HepG2 (cell line): ENCODE measurements at regions not wholly inside any gene's neighbourhood (a gene's known extent, or its start where the extent isn't known, plus 50 kb on each side); places are given as distances from the start of the nearest gene placed in this dataset.

Experiments
- ATAC-seq: fragments of 200-7000 bp; cut with Tn5 transposase; 3 replicates; pipeline ENCODE4 v1.9.1; 2020; ENCODE audit warnings: mild to moderate bottlenecking, moderate library complexity
- BruUV-seq: library from RNA; stranded (reverse); fragments of 400-500 nt; replicated peaks from 2 replicates; lab custom pipeline; 2021; lab: Mats Ljungman, UMichigan
- CTCF ChIA-PET: fragments of 300-600 bp; formaldehyde crosslinking; extraction: SDS; loops from one replicate; lab custom pipeline; 2021; ENCODE audit warnings: low total read pairs, inconsistent platforms, low intra/inter-chr PET ratio; lab: Yijun Ruan, JAX
- POLR2A ChIA-PET: fragments of 350-600 bp; sonication (Branson Sonifier 250); formaldehyde crosslinking; loops from one replicate; lab custom pipeline; 2020; ENCODE audit warnings: antibody characterized with exemption, inconsistent platforms; lab: Yijun Ruan, JAX
- DNase-seq: peaks from one replicate; pipeline ENCODE4 v3.0.0-alpha.2; 2015; ENCODE audit warnings: low spot score
- FAIRE-seq: peaks from 3 replicates; lab custom pipeline; 2011; peaks lifted over from hg19 to GRCh38; lab: Jason Lieb, UNC
- H2AFZ ChIP-seq: one replicate; pipeline ENCODE4 v1.6.1; 2011; ENCODE audit warnings: low read length, inconsistent platforms
- H3K27ac ChIP-seq: fragments of 300-600 bp; 3 replicates; pipeline ENCODE4 v1.8.0; 2011; ENCODE audit warnings: mixed run types, mild to moderate bottlenecking, mixed read lengths, low read length, inconsistent platforms; ENCODE audit not compliant: insufficient read depth; ENCODE audit errors: extremely low read length
- H3K27me3 ChIP-seq, 2 experiments: fragments of 200-600 bp in 1 of 2; 2 replicates in 1 of 2; 3 replicates in 1 of 2; pipeline versions ENCODE4 v1.6.0 to v1.8.0; 2011; ENCODE audit warnings: low read length in 2 of 2, mild to moderate bottlenecking in 2 of 2, moderate library complexity in 2 of 2, inconsistent platforms in 1 of 2; ENCODE audit not compliant: insufficient read depth in 2 of 2, control insufficient read depth in 1 of 2
- H3K36me3 ChIP-seq, 2 experiments: fragments of 200-600 bp in 1 of 2; replicated peaks in 1 of 2; 2 replicates in 1 of 2; 3 replicates in 1 of 2; pipeline versions ENCODE4 v1.5.1 to v1.8.0; 2011; ENCODE audit warnings: low read length in 2 of 2, inconsistent platforms in 1 of 2; ENCODE audit not compliant: insufficient read depth in 2 of 2, control insufficient read depth in 1 of 2
- H3K4me1 ChIP-seq: 2 replicates; pipeline ENCODE4 v1.5.1; 2012; ENCODE audit warnings: low read length, inconsistent platforms; ENCODE audit not compliant: insufficient read depth
- H3K4me2 ChIP-seq: 2 replicates; pipeline ENCODE4 v1.6.0; 2011; ENCODE audit warnings: low read depth, low read length, inconsistent platforms
- H3K4me3 ChIP-seq, 3 experiments: fragments of 200-600 bp in 1 of 3; sonication (generic), shearing (Covaris generic) in 1 of 3; replicated peaks in 1 of 3; 2 replicates each; pipeline ENCODE4 v1.5.1; 2011 to 2016; ENCODE audit warnings: low read length in 3 of 3, inconsistent platforms in 2 of 3, low read depth in 2 of 3, mild to moderate bottlenecking in 2 of 3, control low read depth in 1 of 3, mixed read lengths in 1 of 3; ENCODE audit not compliant: insufficient read depth in 1 of 3
- H3K79me2 ChIP-seq: one replicate; pipeline ENCODE4 v1.6.1; 2011; ENCODE audit warnings: low read length, inconsistent platforms; ENCODE audit not compliant: insufficient read depth
- H3K9ac ChIP-seq: 2 replicates; pipeline ENCODE4 v1.6.0; 2011; ENCODE audit warnings: mild to moderate bottlenecking, low read depth, low read length, inconsistent platforms; ENCODE audit not compliant: insufficient read depth
- H3K9me3 ChIP-seq: 2 replicates; pipeline ENCODE4 v1.5.1; 2012; ENCODE audit warnings: mild to moderate bottlenecking, low read length
- H4K20me1 ChIP-seq: 2 replicates; pipeline ENCODE4 v1.6.0; 2011; ENCODE audit warnings: inconsistent platforms, mild to moderate bottlenecking, low read length, moderate library complexity; ENCODE audit not compliant: insufficient read depth
- SMARCE1 ChIP-seq: fragments of 450-650 bp; IDR thresholded peaks from 2 replicates; pipeline ENCODE4 v1.6.1; 2017; ENCODE audit warnings: borderline replicate concordance
- SMC3 ChIP-seq: IDR thresholded peaks from 2 replicates; pipeline ENCODE4 v1.6.1; 2011; ENCODE audit warnings: low read length, improper control_type of control experiment
- ZBTB1 ChIP-seq: sonication (generic); formaldehyde crosslinking; IDR thresholded peaks from 2 replicates; pipeline ENCODE4 v1.4.0; 2020; ENCODE audit warnings: missing genetic modification reagents, borderline replicate concordance
- ZNF549 ChIP-seq: sonication (generic); formaldehyde crosslinking; IDR thresholded peaks from 2 replicates; pipeline ENCODE4 v1.5.0; 2020; ENCODE audit warnings: missing genetic modification reagents
- in situ Hi-C: cut with HindIII; loops from 2 replicates; pipeline ENCODE4 v1.10.0; 2017; ENCODE audit warnings: low pct_unique_long_range_greater_than_20kb; ENCODE audit not compliant: extremely low pct_ligation_motif_present
- intact Hi-C: fragments of 100-400 bp; cut with micrococcal nuclease; formaldehyde crosslinking; loops from one replicate; pipeline ENCODE4 v1.10.0; 2022; ENCODE audit not compliant: unreplicated experiment
- TF ChIP-seq, protein P1 (sequence below): sonication (generic); formaldehyde crosslinking; IDR thresholded peaks from 2 replicates; pipeline ENCODE4 v1.4.0; 2020; ENCODE audit warnings: missing genetic modification reagents, borderline replicate concordance
- TF ChIP-seq, protein P2 (sequence below): sonication (generic); formaldehyde crosslinking; IDR thresholded peaks from 2 replicates; pipeline ENCODE4 v1.5.1; 2020; ENCODE audit warnings: mild to moderate bottlenecking, moderate library complexity, missing genetic modification reagents
- TF ChIP-seq, protein P3 (sequence below): sonication (generic); formaldehyde crosslinking; IDR thresholded peaks from 2 replicates; pipeline ENCODE4 v1.8.0; 2022; ENCODE audit warnings: mild to moderate bottlenecking, missing genetic modification reagents
- TF ChIP-seq, protein P4 (sequence below): sonication (generic); formaldehyde crosslinking; IDR thresholded peaks from 2 replicates; pipeline ENCODE4 v1.4.0; 2020; ENCODE audit warnings: missing genetic modification reagents
- TF ChIP-seq, protein P5 (sequence below): sonication (generic); formaldehyde crosslinking; IDR thresholded peaks from 2 replicates; pipeline ENCODE4 v1.5.0; 2020; ENCODE audit warnings: mild to moderate bottlenecking, missing genetic modification reagents

DNA sequence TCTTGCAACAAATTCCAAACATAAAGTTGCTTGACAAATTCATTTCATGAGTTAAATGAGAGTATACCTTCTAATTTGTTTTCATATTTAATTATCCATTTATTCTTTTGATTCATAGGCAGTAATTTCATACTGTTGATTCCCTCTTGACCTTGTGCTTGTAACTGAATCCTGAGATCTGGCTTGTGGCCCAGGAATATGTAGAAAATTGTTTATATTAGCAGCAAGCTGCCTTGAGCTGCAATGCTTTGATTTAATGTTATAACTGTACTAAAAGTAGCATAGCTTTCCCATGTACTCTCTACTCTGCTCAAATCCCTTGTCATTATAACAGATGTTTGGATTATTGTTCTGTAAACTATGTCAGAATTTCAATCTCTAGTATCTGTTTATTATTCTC lies 780.7 kb downstream of the NR2F1-AS1 start:
- Histone ChIP-seq H2AFZ (no peak overlapping the region), H3K27ac (no peak overlapping the region), H3K9me3 (peaks cover 6% of the 10 kb centered on the region), H3K9ac (no peak overlapping the region), H3K4me3 (no peak overlapping the region), H3K36me3 (no peaks in the 10 kb centered on the region), H3K27me3 (no peaks in the 10 kb centered on the region), H3K79me2 (no peaks in the 10 kb centered on the region), H3K4me2 (no peak overlapping the region), H3K4me1 (no peaks in the 10 kb centered on the region), H4K20me1 (no peaks in the 10 kb centered on the region)
- no peak for ATAC-seq
- intact Hi-C loops (no loop called here), in situ Hi-C loops (no loop called here)
- CTCF ChIA-PET: no interaction called here
- POLR2A ChIA-PET: no interaction called here
- DNase-seq: no peak
- no TSS peak for BruUV-seq
- no peak for FAIRE-seq
- TF ChIP-seq ZNF549 (CRISPR knock-in tag) (no peak), ZBTB1 (CRISPR knock-in tag) (no peak), SMARCE1 (no peak), SMC3 (no peak)
- TF ChIP-seq, protein P1, sequence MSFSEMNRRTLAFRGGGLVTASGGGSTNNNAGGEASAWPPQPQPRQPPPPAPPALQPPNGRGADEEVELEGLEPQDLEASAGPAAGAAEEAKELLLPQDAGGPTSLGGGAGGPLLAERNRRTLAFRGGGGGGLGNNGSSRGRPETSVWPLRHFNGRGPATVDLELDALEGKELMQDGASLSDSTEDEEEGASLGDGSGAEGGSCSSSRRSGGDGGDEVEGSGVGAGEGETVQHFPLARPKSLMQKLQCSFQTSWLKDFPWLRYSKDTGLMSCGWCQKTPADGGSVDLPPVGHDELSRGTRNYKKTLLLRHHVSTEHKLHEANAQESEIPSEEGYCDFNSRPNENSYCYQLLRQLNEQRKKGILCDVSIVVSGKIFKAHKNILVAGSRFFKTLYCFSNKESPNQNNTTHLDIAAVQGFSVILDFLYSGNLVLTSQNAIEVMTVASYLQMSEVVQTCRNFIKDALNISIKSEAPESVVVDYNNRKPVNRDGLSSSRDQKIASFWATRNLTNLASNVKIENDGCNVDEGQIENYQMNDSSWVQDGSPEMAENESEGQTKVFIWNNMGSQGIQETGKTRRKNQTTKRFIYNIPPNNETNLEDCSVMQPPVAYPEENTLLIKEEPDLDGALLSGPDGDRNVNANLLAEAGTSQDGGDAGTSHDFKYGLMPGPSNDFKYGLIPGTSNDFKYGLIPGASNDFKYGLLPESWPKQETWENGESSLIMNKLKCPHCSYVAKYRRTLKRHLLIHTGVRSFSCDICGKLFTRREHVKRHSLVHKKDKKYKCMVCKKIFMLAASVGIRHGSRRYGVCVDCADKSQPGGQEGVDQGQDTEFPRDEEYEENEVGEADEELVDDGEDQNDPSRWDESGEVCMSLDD (CRISPR knock-in tag): no peak
- TF ChIP-seq, protein P2, sequence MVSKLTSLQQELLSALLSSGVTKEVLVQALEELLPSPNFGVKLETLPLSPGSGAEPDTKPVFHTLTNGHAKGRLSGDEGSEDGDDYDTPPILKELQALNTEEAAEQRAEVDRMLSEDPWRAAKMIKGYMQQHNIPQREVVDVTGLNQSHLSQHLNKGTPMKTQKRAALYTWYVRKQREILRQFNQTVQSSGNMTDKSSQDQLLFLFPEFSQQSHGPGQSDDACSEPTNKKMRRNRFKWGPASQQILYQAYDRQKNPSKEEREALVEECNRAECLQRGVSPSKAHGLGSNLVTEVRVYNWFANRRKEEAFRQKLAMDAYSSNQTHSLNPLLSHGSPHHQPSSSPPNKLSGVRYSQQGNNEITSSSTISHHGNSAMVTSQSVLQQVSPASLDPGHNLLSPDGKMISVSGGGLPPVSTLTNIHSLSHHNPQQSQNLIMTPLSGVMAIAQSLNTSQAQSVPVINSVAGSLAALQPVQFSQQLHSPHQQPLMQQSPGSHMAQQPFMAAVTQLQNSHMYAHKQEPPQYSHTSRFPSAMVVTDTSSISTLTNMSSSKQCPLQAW (CRISPR knock-in tag): no peak
- TF ChIP-seq, protein P3, sequence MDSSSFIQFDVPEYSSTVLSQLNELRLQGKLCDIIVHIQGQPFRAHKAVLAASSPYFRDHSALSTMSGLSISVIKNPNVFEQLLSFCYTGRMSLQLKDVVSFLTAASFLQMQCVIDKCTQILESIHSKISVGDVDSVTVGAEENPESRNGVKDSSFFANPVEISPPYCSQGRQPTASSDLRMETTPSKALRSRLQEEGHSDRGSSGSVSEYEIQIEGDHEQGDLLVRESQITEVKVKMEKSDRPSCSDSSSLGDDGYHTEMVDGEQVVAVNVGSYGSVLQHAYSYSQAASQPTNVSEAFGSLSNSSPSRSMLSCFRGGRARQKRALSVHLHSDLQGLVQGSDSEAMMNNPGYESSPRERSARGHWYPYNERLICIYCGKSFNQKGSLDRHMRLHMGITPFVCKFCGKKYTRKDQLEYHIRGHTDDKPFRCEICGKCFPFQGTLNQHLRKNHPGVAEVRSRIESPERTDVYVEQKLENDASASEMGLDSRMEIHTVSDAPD (CRISPR knock-in tag): no peak
- TF ChIP-seq, protein P4, sequence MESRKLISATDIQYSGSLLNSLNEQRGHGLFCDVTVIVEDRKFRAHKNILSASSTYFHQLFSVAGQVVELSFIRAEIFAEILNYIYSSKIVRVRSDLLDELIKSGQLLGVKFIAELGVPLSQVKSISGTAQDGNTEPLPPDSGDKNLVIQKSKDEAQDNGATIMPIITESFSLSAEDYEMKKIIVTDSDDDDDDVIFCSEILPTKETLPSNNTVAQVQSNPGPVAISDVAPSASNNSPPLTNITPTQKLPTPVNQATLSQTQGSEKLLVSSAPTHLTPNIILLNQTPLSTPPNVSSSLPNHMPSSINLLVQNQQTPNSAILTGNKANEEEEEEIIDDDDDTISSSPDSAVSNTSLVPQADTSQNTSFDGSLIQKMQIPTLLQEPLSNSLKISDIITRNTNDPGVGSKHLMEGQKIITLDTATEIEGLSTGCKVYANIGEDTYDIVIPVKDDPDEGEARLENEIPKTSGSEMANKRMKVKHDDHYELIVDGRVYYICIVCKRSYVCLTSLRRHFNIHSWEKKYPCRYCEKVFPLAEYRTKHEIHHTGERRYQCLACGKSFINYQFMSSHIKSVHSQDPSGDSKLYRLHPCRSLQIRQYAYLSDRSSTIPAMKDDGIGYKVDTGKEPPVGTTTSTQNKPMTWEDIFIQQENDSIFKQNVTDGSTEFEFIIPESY (CRISPR knock-in tag): no peak
- TF ChIP-seq, protein P5, sequence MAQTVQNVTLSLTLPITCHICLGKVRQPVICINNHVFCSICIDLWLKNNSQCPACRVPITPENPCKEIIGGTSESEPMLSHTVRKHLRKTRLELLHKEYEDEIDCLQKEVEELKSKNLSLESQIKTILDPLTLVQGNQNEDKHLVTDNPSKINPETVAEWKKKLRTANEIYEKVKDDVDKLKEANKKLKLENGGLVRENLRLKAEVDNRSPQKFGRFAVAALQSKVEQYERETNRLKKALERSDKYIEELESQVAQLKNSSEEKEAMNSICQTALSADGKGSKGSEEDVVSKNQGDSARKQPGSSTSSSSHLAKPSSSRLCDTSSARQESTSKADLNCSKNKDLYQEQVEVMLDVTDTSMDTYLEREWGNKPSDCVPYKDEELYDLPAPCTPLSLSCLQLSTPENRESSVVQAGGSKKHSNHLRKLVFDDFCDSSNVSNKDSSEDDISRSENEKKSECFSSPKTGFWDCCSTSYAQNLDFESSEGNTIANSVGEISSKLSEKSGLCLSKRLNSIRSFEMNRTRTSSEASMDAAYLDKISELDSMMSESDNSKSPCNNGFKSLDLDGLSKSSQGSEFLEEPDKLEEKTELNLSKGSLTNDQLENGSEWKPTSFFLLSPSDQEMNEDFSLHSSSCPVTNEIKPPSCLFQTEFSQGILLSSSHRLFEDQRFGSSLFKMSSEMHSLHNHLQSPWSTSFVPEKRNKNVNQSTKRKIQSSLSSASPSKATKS (CRISPR knock-in tag): no peak
